Thymus (tissue), 11 donors: ENCODE measurements at regions not wholly inside any gene's neighbourhood (a gene's known extent, or its start where the extent isn't known, plus 50 kb on each side); places are given as distances from the start of the nearest gene placed in this dataset.

Experiments
- DNase-seq, 9 donors: peaks; one replicate each; pipeline ENCODE4 v3.0.0-alpha.2; 2013; ENCODE audit warnings: low spot score in 9 of 9, low read depth in 6 of 9, missing footprints in 1 of 9
- H3K27ac ChIP-seq, 2 donors: one replicate each; pipeline ENCODE4 v1.5.1; 2013; ENCODE audit warnings: control low read depth in 1 of 2, low read depth in 1 of 2, low read length in 1 of 2, mild to moderate bottlenecking in 1 of 2, moderate library complexity in 1 of 2
- H3K27me3 ChIP-seq, 2 donors: one replicate each; pipeline ENCODE4 v1.5.1; 2013; ENCODE audit warnings: low read length in 1 of 2; ENCODE audit not compliant: control insufficient read depth in 2 of 2, insufficient read depth in 1 of 2
- H3K36me3 ChIP-seq, 2 donors: one replicate each; pipeline ENCODE4 v1.5.1; 2013; ENCODE audit warnings: low read length in 1 of 2, mild to moderate bottlenecking in 1 of 2, moderate library complexity in 1 of 2; ENCODE audit not compliant: control insufficient read depth in 2 of 2, insufficient read depth in 2 of 2
- H3K4me1 ChIP-seq, 2 donors: one replicate each; pipeline ENCODE4 v1.5.1; 2013; ENCODE audit warnings: low read length in 2 of 2; ENCODE audit not compliant: control insufficient read depth in 2 of 2, insufficient read depth in 2 of 2
- H3K4me3 ChIP-seq, 2 donors: one replicate each; pipeline ENCODE4 v1.5.1; 2013; ENCODE audit warnings: low read length in 2 of 2, control low read depth in 1 of 2, mild to moderate bottlenecking in 1 of 2
- H3K9me3 ChIP-seq, 2 donors: one replicate each; pipeline ENCODE4 v1.5.1; 2013; ENCODE audit warnings: low read length in 1 of 2, mild to moderate bottlenecking in 1 of 2; ENCODE audit not compliant: control insufficient read depth in 2 of 2, insufficient read depth in 1 of 2
- WGBS: extraction: QIAGEN DNeasy Blood & Tissue Kit; methylation state at CpG from one replicate; pipeline ENCODE4 v1.1.7; 2013; 5-methylcytosine and 5-hydroxymethylcytosine counted together
- donor health status: healthy.

DNA sequence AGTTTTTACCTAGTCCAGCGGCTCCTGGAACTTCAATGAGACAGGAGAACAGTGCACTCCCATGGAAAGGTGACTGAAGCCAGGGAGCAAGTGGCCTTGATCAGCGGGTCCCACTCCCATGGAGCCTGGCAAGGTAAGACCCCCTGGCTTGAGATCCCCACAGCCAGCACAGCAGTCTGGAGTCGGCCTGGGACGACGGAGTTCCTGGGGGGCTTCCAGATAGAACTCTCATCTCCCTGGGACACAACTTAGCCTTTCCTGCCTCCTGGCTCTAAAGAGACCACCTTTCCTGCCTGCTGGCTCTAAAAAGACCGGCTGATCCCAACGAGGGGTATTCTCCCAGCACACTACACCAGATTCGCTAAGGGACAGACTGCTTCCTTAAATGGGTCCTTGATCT lies 1279.0 kb upstream of the GOT2 start:
- no peaks in the 10 kb centered on the region for H3K27me3 ChIP-seq
- no peak for DNase-seq
- H3K9me3 ChIP-seq = peaks cover 0 to 8% of the 10 kb centered on the region in 2 donors
- no peaks in the 10 kb centered on the region for H3K4me1 ChIP-seq
- no peak overlapping the region for H3K27ac ChIP-seq
- no peaks in the 10 kb centered on the region for H3K36me3 ChIP-seq
- 88% methylated on average over 8 of the region's 8 CpGs for WGBS
- no peak overlapping the region for H3K4me3 ChIP-seq

DNA sequence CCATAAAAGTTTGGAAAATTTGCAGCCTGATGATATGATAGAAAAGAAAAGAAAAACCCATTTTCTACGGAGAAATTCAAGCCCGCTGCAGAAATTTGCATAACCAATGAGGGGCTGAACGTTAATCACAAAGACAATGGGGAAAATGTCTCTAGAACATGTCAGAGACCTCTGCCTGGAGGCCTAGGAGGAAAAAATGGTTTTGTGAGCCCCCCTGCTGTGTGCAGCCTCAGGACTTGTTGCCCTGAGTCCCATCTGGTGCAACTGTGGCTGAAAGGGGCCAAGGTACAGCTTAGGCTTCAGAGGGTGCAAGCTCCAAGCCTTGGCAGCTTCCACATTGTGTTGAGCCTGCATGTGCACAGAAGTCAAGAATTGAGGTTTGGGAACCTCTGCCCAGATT lies 1267.4 kb upstream of the GOT2 start:
- Histone ChIP-seq H3K27me3 (no peaks in the 10 kb centered on the region), H3K4me1 (no peaks in the 10 kb centered on the region), H3K27ac (no peak overlapping the region), H3K36me3 (no peaks in the 10 kb centered on the region), H3K9me3 (peaks cover 0 to 5% of the 10 kb centered on the region in 2 donors), H3K4me3 (no peak overlapping the region)
- WGBS = 59% methylated on average over 3 of the region's 3 CpGs
- DNase-seq = no peak

DNA sequence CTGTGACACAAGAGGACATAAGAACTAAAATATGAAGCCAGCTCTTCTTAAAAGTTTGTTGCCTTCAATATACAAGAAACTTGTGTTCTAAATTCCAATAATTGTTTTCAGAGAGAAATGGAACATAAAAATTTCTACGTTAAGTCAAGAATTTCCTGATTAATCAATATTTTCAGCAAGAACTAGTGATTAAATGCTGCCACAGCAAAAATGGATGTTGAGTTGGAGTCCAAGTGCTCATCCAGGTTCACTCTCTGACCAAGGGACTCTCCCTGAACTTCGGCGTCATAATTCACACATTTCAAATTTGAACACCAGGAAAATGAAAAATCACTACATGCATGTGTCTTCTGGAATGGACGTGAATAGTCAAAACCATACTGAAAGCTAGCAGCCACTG lies 1263.6 kb upstream of the GOT2 start:
- H3K4me3 ChIP-seq = no peak overlapping the region
- no peak overlapping the region for H3K27ac ChIP-seq
- no peak for DNase-seq
- no peaks in the 10 kb centered on the region for H3K36me3 ChIP-seq
- no peaks in the 10 kb centered on the region for H3K27me3 ChIP-seq
- peaks cover 0 to 9% of the 10 kb centered on the region in 2 donors for H3K9me3 ChIP-seq
- WGBS = 96% methylated on average over 4 of the region's 4 CpGs
- no peaks in the 10 kb centered on the region for H3K4me1 ChIP-seq

DNA sequence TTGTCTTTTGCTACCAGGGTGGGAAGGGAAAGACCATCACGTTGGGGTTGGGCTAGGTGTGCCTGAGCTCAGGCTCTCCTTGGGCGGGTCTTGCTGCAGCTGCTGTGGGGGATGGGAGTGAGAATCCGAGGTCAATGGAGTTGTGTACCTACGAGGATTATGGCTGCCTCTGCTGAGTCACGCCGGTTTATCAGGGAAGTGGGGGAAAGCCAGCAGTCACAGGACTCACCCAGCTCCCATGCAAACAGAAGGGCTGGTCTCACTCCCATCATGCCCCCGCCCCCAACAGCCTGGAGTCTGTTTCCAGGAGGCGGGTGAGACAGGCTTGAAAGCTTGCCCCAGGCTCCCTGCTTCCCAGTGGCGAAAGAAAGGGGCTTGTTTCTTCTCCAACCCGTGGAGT lies 1259.0 kb upstream of the GOT2 start:
- Histone ChIP-seq H3K27me3 (no peaks in the 10 kb centered on the region), H3K27ac (no peak overlapping the region), H3K36me3 (no peaks in the 10 kb centered on the region), H3K4me1 (no peaks in the 10 kb centered on the region), H3K4me3 (no peak overlapping the region), H3K9me3 (peaks cover 0 to 4% of the 10 kb centered on the region in 2 donors)
- WGBS = 90% methylated on average over 10 of the region's 10 CpGs
- DNase-seq = no peak

DNA sequence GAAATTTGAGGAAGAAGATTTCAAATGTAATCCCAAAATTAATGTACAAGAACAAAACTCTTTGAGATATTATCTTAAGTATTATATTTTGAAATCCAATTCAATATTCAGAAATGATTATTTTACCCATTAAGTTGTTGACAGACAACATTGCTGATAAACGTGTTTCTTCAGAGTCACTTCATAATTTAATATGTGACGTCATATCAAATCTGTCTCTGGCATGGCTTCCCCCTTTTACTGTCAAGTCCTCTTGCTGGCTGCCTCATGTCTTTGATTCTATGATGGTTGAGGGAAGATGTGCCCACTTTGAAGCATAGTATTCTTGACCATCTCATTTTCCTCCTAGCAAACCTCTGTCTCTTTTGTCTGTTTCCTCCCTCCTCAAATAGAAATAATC lies 1257.1 kb upstream of the GOT2 start:
- H3K27ac ChIP-seq = no peak overlapping the region
- 45% methylated on average over 2 of the region's 2 CpGs for WGBS
- peaks cover 0 to 4% of the 10 kb centered on the region in 2 donors for H3K9me3 ChIP-seq
- DNase-seq = no peak
- H3K4me1 ChIP-seq = no peaks in the 10 kb centered on the region
- H3K36me3 ChIP-seq = no peaks in the 10 kb centered on the region
- H3K27me3 ChIP-seq = no peaks in the 10 kb centered on the region
- no peak overlapping the region for H3K4me3 ChIP-seq

DNA sequence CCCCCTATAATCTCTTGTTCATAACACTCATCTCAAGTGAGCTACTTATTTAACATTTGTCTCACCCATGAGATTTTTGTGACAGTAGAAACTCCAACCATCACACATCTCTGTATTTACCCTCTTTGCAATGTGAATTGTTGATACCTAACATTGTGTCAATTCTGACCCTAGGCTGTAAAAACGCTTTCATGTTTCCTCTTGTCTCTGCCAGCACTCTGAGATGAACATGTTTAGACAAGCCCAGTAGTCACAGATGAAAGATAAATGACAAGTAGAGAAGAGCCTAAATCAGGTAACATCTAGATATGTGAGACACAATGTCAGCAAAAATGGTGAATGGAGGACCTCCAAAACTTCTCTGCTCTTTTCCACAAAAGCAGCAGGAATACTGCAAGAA lies 1254.5 kb upstream of the GOT2 start:
- no peak overlapping the region for H3K27ac ChIP-seq
- H3K36me3 ChIP-seq = no peaks in the 10 kb centered on the region
- no peaks in the 10 kb centered on the region for H3K27me3 ChIP-seq
- no peaks in the 10 kb centered on the region for H3K4me1 ChIP-seq
- H3K4me3 ChIP-seq = no peak overlapping the region
- DNase-seq = no peak
- peaks cover 0 to 4% of the 10 kb centered on the region in 2 donors for H3K9me3 ChIP-seq
- 80% methylated on average over 1 of the region's 1 CpG for WGBS

DNA sequence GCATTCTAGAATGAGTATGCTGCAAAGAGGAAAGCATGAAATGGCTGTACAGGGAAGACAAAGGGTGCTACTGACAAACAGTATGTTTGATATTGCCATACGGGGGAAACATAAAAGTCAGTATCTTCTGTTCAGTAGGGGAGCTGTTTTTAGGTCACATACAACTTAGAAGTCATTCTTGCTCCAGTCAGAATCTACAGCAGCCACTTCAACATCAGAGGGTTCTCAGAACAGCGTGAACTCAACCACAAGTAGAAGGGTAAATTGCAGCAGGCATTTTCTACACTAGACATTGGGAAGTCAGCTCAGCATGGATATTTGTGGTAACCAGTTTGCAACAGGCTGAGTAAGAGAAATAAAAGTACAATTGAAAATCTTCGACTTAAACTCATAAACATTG lies 1241.8 kb upstream of the GOT2 start:
- 69% methylated on average over 3 of the region's 3 CpGs for WGBS
- Histone ChIP-seq H3K27me3 (no peaks in the 10 kb centered on the region), H3K36me3 (no peaks in the 10 kb centered on the region), H3K4me1 (no peaks in the 10 kb centered on the region), H3K4me3 (no peak overlapping the region), H3K27ac (no peak overlapping the region), H3K9me3 (no peaks in the 10 kb centered on the region)
- no peak for DNase-seq

DNA sequence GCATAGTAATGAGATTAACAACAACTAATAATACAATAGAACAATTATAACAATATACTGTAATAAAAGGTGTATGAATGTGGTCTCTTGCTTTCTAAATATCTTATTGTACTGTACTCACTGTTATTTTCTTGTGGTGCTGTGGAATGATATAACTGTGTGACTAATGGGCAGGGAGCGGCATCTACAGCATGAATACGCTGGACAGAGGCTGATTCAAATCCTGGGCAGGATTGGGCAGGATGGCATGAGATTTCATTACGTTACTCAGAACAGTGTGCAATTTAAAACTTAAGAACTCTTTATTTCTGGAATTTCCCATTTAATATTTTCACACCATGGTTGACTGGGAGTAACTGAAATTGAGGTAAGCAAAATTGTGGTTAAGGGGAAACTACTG lies 1239.8 kb upstream of the GOT2 start:
- Histone ChIP-seq H3K27ac (no peak overlapping the region), H3K36me3 (no peaks in the 10 kb centered on the region), H3K4me3 (no peak overlapping the region), H3K9me3 (no peaks in the 10 kb centered on the region), H3K4me1 (no peaks in the 10 kb centered on the region), H3K27me3 (no peaks in the 10 kb centered on the region)
- no peak for DNase-seq
- WGBS = 90% methylated on average over 3 of the region's 3 CpGs

DNA sequence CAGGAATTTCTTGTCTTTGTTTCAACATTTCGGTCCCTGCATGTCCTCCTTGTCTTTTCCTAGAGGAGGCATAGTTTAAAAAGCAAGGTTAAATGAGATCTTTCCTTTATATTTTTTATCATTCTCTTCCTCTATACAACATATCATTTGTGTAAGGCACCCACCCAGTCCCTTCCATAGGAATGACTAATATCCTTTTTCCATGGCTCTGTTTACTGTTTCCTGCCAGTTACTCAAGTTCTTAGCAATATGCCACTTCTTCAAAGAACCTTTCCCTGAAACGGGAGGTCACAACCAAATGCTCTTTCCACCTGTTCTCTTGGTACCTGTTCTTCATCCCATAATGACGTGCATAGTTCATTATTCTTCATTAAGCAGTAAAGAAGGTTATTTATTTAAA lies 1237.1 kb upstream of the GOT2 start:
- no peaks in the 10 kb centered on the region for H3K9me3 ChIP-seq
- H3K27me3 ChIP-seq = no peaks in the 10 kb centered on the region
- 79% methylated on average over 3 of the region's 3 CpGs for WGBS
- no peaks in the 10 kb centered on the region for H3K36me3 ChIP-seq
- H3K4me3 ChIP-seq = no peak overlapping the region
- DNase-seq = no peak
- H3K4me1 ChIP-seq = no peaks in the 10 kb centered on the region
- no peak overlapping the region for H3K27ac ChIP-seq
